ENCODE measurements at regions not wholly inside any gene's neighbourhood (a gene's known extent, or its start where the extent isn't known, plus 50 kb on each side); places are given as distances from the start of the nearest gene placed in this dataset.
A peak's percentile ranks its signal among the peaks of the same experiment; 100 is the strongest.

GRCh38 chr12:22993609-22994315, 368.8 kb downstream of the ETNK1 start:
- DNase-seq, result peak; percentile 66

- no peak for DNase-seq
Observed at GRCh38 chr12:22994316-22994675, 369.3 kb downstream of the ETNK1 start.

- DNase-seq, result no peak
Observed at GRCh38 chr12:23001487-23001886, 376.5 kb downstream of the ETNK1 start.

- no peak for DNase-seq
Observed at GRCh38 chr12:23002381-23002780, 377.4 kb downstream of the ETNK1 start.

- no peak for DNase-seq
Observed at GRCh38 chr12:23004473-23005020, 379.6 kb downstream of the ETNK1 start.

GRCh38 chr12:23005387-23005786, 380.4 kb downstream of the ETNK1 start:
- no peak for DNase-seq

- DNase-seq, result no peak
Observed at GRCh38 chr12:23006413-23006812, 381.4 kb downstream of the ETNK1 start.

GRCh38 chr12:23008623-23009022, 383.7 kb downstream of the ETNK1 start:
- DNase-seq, result no peak

GRCh38 chr12:23014749-23015148, 389.8 kb downstream of the ETNK1 start:
- no peak for DNase-seq

GRCh38 chr12:23025372-23026016, 400.5 kb downstream of the ETNK1 start:
- DNase-seq, result no peak

- no peak for DNase-seq
Observed at GRCh38 chr12:23028158-23028802, 403.3 kb downstream of the ETNK1 start.

- no peak for DNase-seq
Observed at GRCh38 chr12:23029185-23029584, 404.2 kb downstream of the ETNK1 start.

GRCh38 chr12:23039834-23040233, 414.9 kb downstream of the ETNK1 start:
- no peak for DNase-seq

- DNase-seq, result no peak
Observed at GRCh38 chr12:23041774-23042173, 416.8 kb downstream of the ETNK1 start.

- DNase-seq, result no peak
Observed at GRCh38 chr12:23043646-23044045, 418.7 kb downstream of the ETNK1 start.

- DNase-seq, result no peak
Observed at GRCh38 chr12:23049180-23049579, 424.2 kb downstream of the ETNK1 start.

GRCh38 chr12:23055004-23055403, 430.0 kb downstream of the ETNK1 start:
- DNase-seq, result no peak

GRCh38 chr12:23057571-23057970, 432.6 kb downstream of the ETNK1 start:
- DNase-seq, result no peak

GRCh38 chr12:23060161-23060560, 435.2 kb downstream of the ETNK1 start:
- DNase-seq, result no peak

- DNase-seq, result no peak
Observed at GRCh38 chr12:23063206-23063605, 438.2 kb downstream of the ETNK1 start.

- no peak for DNase-seq
Observed at GRCh38 chr12:23066095-23066494, 441.1 kb downstream of the ETNK1 start.

GRCh38 chr12:23083267-23083666, 458.3 kb downstream of the ETNK1 start:
- peak; percentile 70 for DNase-seq

- DNase-seq, result peak; percentile 97
Observed at GRCh38 chr12:23084236-23084995, 459.4 kb downstream of the ETNK1 start.
